NCI-H1694 treated with DMSO at 0.1 percent for 48 hours (cell line): ENCODE measurements at regions not wholly inside any gene's neighbourhood (a gene's known extent, or its start where the extent isn't known, plus 50 kb on each side); places are given as distances from the start of the nearest gene placed in this dataset.

Experiments
- DNase-seq: peaks from one replicate; lab custom pipeline; 2025; lab: John Stamatoyannopoulos, UW

GRCh38 chr4:44806071-44806470 is 79.7 kb upstream of the GNPDA2 start:
- DNase-seq, result no peak

DNA sequence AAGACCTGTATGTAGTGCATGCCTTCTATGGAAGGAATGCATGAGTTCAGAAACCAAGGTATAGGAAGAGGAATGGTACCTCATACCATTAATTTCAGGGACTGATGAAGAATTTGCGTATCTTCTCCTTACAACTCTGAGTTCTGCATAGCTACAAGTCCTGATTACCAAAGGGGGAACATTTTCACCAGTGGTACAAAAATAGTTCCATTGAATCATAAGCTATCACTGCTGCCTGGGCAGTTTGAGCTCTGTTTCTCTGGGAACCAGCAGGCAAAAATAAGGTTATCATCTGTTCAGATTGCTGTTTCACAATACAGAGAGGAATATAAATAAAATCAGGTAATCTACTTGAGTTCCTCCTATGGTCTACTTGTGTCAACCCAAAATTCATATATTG is 77.9 kb upstream of the GNPDA2 start:
- no peak for DNase-seq

- no peak for DNase-seq
Observed at GRCh38 chr4:44801384-44801783, 75.0 kb upstream of the GNPDA2 start.

DNA sequence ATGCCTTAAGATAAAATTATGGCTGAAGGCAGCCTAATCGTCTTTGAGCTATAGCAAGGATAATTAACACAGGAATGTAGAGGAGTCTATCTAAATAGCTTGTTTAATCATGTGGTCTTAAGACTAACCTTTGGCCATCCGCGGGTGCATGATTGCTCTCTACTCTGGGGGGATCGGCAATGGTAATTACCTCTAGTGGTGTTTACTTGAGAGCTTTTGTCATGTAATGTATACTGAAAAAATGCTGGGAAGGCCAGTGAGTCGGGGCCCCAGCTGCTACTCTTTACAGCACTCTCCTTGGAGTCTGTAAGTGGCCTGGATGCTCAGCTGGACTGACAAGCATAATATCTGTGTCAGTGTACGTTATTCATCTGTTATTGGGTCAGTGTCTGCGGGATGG is 65.5 kb upstream of the GNPDA2 start:
- no peak for DNase-seq

GRCh38 chr4:44777115-44777514 is 50.8 kb upstream of the GNPDA2 start:
- DNase-seq, result no peak
